HUES6 (cell line): ENCODE measurements at regions not wholly inside any gene's neighbourhood (a gene's known extent, or its start where the extent isn't known, plus 50 kb on each side); places are given as distances from the start of the nearest gene placed in this dataset.
"Not testable (repeated sequence)": the region's sequence is repeated elsewhere in the genome, so short reads cannot be mapped to it uniquely, and the experiment has no call there.

Experiments
- H3K27ac ChIP-seq: 2 replicates; pipeline ENCODE4 v1.7.0; 2013; ENCODE audit warnings: low read depth, mild to moderate bottlenecking, low read length, inconsistent platforms
- H3K27me3 ChIP-seq: 2 replicates; pipeline ENCODE4 v1.6.1; 2013; ENCODE audit warnings: low read length; ENCODE audit not compliant: control insufficient read depth, insufficient read depth
- H3K36me3 ChIP-seq: 2 replicates; pipeline ENCODE4 v1.6.1; 2013; ENCODE audit warnings: low read length; ENCODE audit not compliant: control insufficient read depth, insufficient read depth
- H3K4me1 ChIP-seq: 2 replicates; pipeline ENCODE4 v1.6.1; 2013; ENCODE audit warnings: low read length; ENCODE audit not compliant: control insufficient read depth, insufficient read depth
- H3K4me3 ChIP-seq: 2 replicates; pipeline ENCODE4 v1.5.1; 2013; ENCODE audit warnings: low read depth, low read length
- H3K9ac ChIP-seq: one replicate; pipeline ENCODE4 v1.6.1; 2013; ENCODE audit warnings: mild to moderate bottlenecking, low read length
- H3K9me3 ChIP-seq: 2 replicates; pipeline ENCODE4 v1.6.1; 2013; ENCODE audit warnings: low read depth, low read length; ENCODE audit not compliant: control insufficient read depth, insufficient read depth

DNA sequence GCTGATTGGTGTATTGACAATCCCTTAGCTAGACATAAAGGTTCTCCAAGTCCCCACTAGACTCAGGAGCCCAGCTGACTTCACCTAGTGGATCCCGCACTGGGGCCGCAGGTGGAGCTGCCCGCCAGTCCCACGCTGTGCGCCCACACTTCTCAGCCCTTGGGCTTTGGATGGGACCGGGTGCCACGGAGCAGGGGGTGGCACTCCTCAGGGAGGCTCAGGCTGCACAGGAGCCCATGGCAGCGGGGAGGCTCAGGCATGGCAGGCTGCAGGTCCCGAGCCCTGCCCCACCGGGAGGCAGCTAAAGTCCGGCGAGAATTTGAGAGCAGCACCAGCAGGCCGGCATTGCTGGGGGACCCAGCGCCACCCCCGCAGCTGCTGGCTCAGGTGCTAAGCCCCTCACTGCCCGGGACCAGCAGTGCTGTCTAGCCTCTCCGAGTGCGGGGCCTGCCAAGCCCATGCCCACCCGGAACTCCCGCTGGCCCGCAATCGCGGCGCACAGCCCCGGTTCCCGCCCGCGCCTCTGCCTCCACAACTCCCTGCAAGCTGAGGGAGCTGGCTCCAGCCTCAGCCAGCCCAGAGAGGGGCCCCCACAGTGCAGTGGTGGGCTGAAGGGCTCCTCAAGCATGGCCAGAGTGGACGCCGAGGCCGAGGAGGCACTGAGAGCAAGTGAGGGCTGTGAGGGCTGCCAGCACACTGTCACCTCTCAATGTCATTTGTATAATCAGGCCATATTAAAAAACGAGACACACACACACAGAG lies 437.2 kb downstream of the CSNK1G3 start:
- Histone ChIP-seq H3K9ac (no peak overlapping the region), H3K36me3 (no peaks in the 10 kb centered on the region; the same call in 1 of the 2 replicates), H3K27ac (no peak overlapping the region), H3K9me3 (peaks cover 27% of the 10 kb centered on the region), H3K4me1 (no peaks in the 10 kb centered on the region), H3K27me3 (no peaks in the 10 kb centered on the region), H3K4me3 (no peak overlapping the region)

DNA sequence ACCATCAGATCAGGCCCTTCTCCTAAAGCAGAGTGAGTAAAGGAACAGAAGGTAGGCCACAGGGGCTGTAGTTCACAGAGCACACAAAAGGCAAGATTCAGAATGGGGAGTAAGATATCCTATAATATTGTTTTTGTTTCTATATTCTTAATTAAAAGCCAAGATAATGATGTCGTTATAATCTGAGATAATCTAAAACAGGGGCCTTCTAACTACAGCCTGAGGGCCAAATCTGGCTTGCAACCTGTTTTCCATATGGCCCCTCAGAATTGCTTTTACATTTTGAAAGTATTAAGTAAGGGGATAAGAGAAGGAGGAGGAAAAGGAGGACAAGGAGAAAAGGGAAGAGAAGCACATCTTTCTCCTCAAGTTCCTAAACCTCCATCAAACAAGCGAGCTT lies 435.8 kb downstream of the CSNK1G3 start:
- H3K27me3 ChIP-seq, result no peaks in the 10 kb centered on the region
- H3K9ac ChIP-seq, result no peak overlapping the region
- H3K27ac ChIP-seq, result no peak overlapping the region
- peaks cover 29% of the 10 kb centered on the region for H3K9me3 ChIP-seq
- H3K4me1 ChIP-seq, result no peaks in the 10 kb centered on the region
- no peak overlapping the region for H3K4me3 ChIP-seq
- H3K36me3 ChIP-seq, result no peaks in the 10 kb centered on the region; the same call in 1 of the 2 replicates

DNA sequence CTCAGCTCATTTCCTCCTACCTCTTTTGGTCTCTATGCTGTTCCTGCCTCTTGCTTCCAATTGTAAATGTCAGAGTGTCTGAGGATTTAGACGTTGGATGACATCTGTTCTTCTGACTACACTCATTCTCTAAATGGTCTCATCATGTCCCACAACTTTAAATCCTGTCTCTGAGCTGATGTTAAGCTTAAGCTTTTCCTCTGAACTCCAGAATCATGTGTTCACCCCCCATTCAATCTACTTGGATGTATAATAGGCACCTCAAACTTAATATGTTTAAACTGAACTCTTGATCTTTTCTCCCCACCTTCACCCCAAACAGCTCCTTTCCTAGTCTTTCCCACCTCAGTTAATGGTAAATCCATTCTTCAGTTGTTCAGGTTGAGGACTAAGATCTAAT lies 433.6 kb downstream of the CSNK1G3 start:
- Histone ChIP-seq H3K4me3 (no peak overlapping the region), H3K9me3 (peaks cover 50% of the 10 kb centered on the region), H3K9ac (no peak overlapping the region), H3K27me3 (no peaks in the 10 kb centered on the region), H3K27ac (no peak overlapping the region), H3K36me3 (no peaks in the 10 kb centered on the region; the same call in none of the 2 replicates), H3K4me1 (no peaks in the 10 kb centered on the region)

- Histone ChIP-seq H3K9ac (no peak overlapping the region), H3K9me3 (peaks cover 53% of the 10 kb centered on the region), H3K27ac (no peak overlapping the region), H3K4me1 (no peaks in the 10 kb centered on the region), H3K36me3 (peaks cover 6% of the 10 kb centered on the region), H3K27me3 (no peaks in the 10 kb centered on the region), H3K4me3 (no peak overlapping the region)
Observed at GRCh38 chr5:123943151-123943550, 431.2 kb downstream of the CSNK1G3 start.

DNA sequence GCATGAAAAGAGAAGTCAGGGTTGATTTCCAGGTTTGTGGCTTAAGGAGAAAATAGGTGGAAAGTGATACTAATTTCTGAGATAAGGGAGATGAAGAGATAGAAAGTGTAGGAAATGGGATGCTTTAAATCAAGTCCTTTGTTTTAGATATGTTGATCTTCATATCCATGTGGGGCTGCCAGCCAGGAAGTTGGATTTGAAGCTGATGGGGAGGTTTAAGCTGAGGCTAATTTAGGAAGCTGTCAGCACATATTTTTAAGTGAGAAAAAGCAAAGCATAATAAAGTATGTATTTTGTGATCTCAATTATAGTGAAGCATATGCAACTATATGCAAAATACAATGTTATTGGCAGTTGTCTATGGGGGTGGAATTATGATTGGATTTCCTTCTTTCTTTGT lies 428.4 kb downstream of the CSNK1G3 start:
- no peak overlapping the region for H3K9ac ChIP-seq
- no peaks in the 10 kb centered on the region for H3K4me1 ChIP-seq
- no peak overlapping the region for H3K4me3 ChIP-seq
- H3K36me3 ChIP-seq, result peaks cover 11% of the 10 kb centered on the region
- peaks cover 73% of the 10 kb centered on the region for H3K9me3 ChIP-seq
- H3K27ac ChIP-seq, result no peak overlapping the region
- no peaks in the 10 kb centered on the region for H3K27me3 ChIP-seq

DNA sequence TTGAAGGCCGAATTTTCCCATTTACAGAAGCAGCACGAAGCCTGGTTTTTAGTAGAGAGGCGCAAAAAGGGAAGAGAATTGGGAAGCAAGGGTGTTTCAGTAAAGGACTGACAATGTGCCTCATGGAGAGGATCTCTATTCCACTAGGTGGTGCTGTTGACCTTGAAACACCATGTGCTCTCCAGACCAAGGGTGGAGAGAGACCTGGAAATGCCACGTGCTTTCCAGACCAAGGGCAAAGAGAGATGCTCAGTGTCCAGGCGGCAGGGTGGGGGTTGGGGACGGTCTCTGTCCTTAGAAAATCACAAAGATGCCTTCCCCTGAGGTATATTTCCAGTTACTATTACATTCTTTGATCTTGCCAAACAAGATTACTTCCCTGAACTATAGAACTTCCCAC lies 425.3 kb downstream of the CSNK1G3 start:
- Histone ChIP-seq H3K4me1 (no peaks in the 10 kb centered on the region), H3K9me3 (peaks cover 63% of the 10 kb centered on the region), H3K36me3 (peaks cover 11% of the 10 kb centered on the region), H3K27me3 (no peaks in the 10 kb centered on the region), H3K4me3 (no peak overlapping the region), H3K9ac (no peak overlapping the region), H3K27ac (no peak overlapping the region)

DNA sequence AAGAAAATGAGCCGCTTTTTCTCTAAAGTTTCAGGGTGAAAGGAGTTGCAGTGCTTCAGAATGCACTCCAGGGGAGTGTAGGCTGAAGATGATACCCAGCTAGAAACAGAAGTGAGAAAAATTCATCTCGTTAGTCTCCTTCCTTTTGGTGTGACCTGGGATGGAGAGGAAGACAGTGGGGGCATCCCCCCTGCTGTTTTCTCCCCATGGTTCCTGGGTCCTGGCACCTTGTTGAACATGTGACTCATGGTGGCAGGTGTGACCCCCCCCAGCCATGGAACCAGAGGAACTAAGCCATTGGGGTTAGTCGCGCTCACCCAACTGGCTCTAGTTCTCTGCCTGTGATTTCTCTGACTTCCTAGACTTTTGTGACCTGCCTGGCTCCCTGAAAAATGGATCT lies 424.6 kb downstream of the CSNK1G3 start:
- H3K27ac ChIP-seq, result no peak overlapping the region
- no peak overlapping the region for H3K9ac ChIP-seq
- H3K9me3 ChIP-seq, result peaks cover 57% of the 10 kb centered on the region
- H3K4me3 ChIP-seq, result no peak overlapping the region
- no peaks in the 10 kb centered on the region for H3K4me1 ChIP-seq
- H3K27me3 ChIP-seq, result no peaks in the 10 kb centered on the region
- H3K36me3 ChIP-seq, result peaks cover 11% of the 10 kb centered on the region

DNA sequence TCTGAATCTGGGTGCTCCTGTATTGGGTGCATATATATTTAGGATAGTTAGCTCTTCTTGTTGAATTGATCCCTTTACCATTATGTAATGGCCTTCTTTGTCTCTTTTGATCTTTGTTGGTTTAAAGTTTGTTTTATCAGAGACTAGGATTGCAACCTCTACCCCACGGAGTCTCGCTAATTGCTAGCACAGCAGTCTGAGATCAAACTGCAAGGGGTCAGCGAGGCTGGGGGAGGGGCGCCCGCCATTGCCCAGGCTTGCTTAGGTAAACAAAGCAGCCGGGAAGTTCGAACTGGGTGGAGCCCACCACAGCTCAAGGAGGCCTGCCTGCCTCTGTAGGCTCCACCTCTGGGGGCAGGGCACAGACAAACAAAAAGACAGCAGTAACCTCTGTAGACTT lies 421.8 kb downstream of the CSNK1G3 start:
- not testable (repeated sequence) for H3K36me3 ChIP-seq, H3K27ac ChIP-seq, H3K4me3 ChIP-seq, H3K4me1 ChIP-seq, H3K27me3 ChIP-seq, H3K9ac ChIP-seq
- peaks cover 33% of the 10 kb centered on the region for H3K9me3 ChIP-seq

GRCh38 chr5:123929055-123929474 lies 417.1 kb downstream of the CSNK1G3 start:
- H3K36me3 ChIP-seq, result no peaks in the 10 kb centered on the region
- H3K9me3 ChIP-seq, result no peaks in the 10 kb centered on the region
- H3K27me3 ChIP-seq, result no peaks in the 10 kb centered on the region
- H3K27ac ChIP-seq, result no peak overlapping the region
- no peak overlapping the region for H3K4me3 ChIP-seq
- no peak overlapping the region for H3K9ac ChIP-seq
- H3K4me1 ChIP-seq, result no peaks in the 10 kb centered on the region; the same call in 1 of the 2 replicates

- Histone ChIP-seq H3K27ac (no peak overlapping the region), H3K4me1 (no peaks in the 10 kb centered on the region; the same call in 1 of the 2 replicates), H3K27me3 (no peaks in the 10 kb centered on the region), H3K36me3 (no peaks in the 10 kb centered on the region), H3K9ac (no peak overlapping the region), H3K9me3 (no peaks in the 10 kb centered on the region), H3K4me3 (no peak overlapping the region)
Observed at GRCh38 chr5:123928401-123928800, 416.4 kb downstream of the CSNK1G3 start.

DNA sequence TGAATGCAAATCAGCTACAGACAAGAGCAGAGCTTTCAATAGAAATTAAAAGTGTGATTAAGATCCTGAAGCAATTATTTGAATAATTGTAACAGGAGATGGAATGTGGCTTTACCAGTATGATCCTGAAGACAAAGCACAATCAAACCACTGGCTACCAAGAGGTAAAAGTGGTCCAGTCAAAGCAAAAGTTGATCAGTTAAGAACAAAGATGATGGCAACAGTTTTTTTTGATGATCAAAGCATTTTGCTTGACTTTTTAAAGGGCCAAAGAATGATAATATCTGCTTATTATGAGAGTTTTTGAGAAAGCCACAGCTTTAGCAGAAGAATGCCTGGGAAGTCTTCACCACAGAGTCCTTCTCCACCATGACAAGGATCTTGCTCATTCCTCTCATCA lies 409.2 kb downstream of the CSNK1G3 start:
- no peak overlapping the region for H3K4me3 ChIP-seq
- peaks cover 7% of the 10 kb centered on the region; the same call in 1 of the 2 replicates for H3K9me3 ChIP-seq
- H3K9ac ChIP-seq, result no peak overlapping the region
- H3K27ac ChIP-seq, result no peak overlapping the region
- no peaks in the 10 kb centered on the region for H3K27me3 ChIP-seq
- no peaks in the 10 kb centered on the region; the same call in 1 of the 2 replicates for H3K4me1 ChIP-seq
- H3K36me3 ChIP-seq, result no peaks in the 10 kb centered on the region
